Psoas muscle (tissue), 7 donors: ENCODE measurements at regions not wholly inside any gene's neighbourhood (a gene's known extent, or its start where the extent isn't known, plus 50 kb on each side); places are given as distances from the start of the nearest gene placed in this dataset.

Source experiments
- ATAC-seq, 4 donors: fragments of 200-7000 bp; cut with Tn5 transposase; one replicate each; pipeline ENCODE4 v1.9.1; 2020; ENCODE audit warnings: moderate library complexity in 3 of 4, mild to moderate bottlenecking in 2 of 4
- DNase-seq, 2 donors: peaks; one replicate each; pipeline ENCODE4 v3.0.0-alpha.2; 2020
- H3K27ac ChIP-seq: fragments of 200-600 bp; one replicate; pipeline ENCODE4 v1.8.0; 2022
- H3K27me3 ChIP-seq, 3 donors: fragments of 200-600 bp in 1 of 3; one replicate each; pipeline versions ENCODE4 v1.6.1 to v1.8.0; 2013 to 2022; ENCODE audit warnings: low read length in 2 of 3, mild to moderate bottlenecking in 2 of 3, moderate library complexity in 1 of 3; ENCODE audit not compliant: insufficient read depth in 3 of 3
- H3K36me3 ChIP-seq, 2 donors: fragments of 200-600 bp in 1 of 2; one replicate each; pipeline versions ENCODE4 v1.6.1 to v1.8.0; 2013 to 2022; ENCODE audit warnings: low read depth in 1 of 2, mild to moderate bottlenecking in 1 of 2, moderate library complexity in 1 of 2; ENCODE audit not compliant: insufficient read depth in 1 of 2
- H3K4me1 ChIP-seq: fragments of 200-600 bp; one replicate; pipeline ENCODE4 v1.8.0; 2022
- H3K4me3 ChIP-seq: fragments of 200-600 bp; one replicate; pipeline ENCODE4 v1.8.0; 2022; ENCODE audit warnings: mild to moderate bottlenecking
- H3K9me3 ChIP-seq: fragments of 200-600 bp; one replicate; pipeline ENCODE4 v1.8.0; 2022
- CTCF ChIP-seq: fragments of 200-600 bp; IDR thresholded peaks from one replicate; pipeline ENCODE4 v1.8.0; 2022; ENCODE audit warnings: antibody characterized with exemption
- WGBS, 3 donors: extraction: QIAGEN DNeasy Blood & Tissue Kit; methylation state at CpG; one replicate each; pipeline versions ENCODE4 v1.1.6 to v1.1.7; 2013; 5-methylcytosine and 5-hydroxymethylcytosine counted together
- intact Hi-C, 2 donors: fragments of 100-400 bp; cut with DNase I; formaldehyde crosslinking; loops; one replicate each; pipeline versions ENCODE4 v1.11.0 to v1.14.2; 2022
- donor health status: healthy with polysubstance abuse.
- donor health status: DM: no; HTN: no; CAD: no; lungs with moderate emphysema.
- donor health status: Bipolar disorder and iron deficiency.
- donor health status: healthy.
- donor health status: DM: yes; HTN: yes; CAD: no.
- donor health status: DM: no; HTN: no; CAD: no.
- donor health status: DM: yes; HTN: yes; CAD: no.

GRCh38 chr2:120669121-120669952 lies 66.3 kb upstream of the GLI2 start:
- H3K9me3 ChIP-seq = peaks cover 10% of the 10 kb centered on the region
- 18 to 22% (median 21%) methylated on average over 23 of the region's 23 CpGs for WGBS, 3 donors

GRCh38 chr2:120669971-120670370 lies 65.7 kb upstream of the GLI2 start:
- peaks cover 7% of the 10 kb centered on the region for H3K9me3 ChIP-seq
- no peaks in the 10 kb centered on the region for H3K4me1 ChIP-seq
- peaks cover 0 to 24% (median 0%) of the 10 kb centered on the region in 3 donors for H3K27me3 ChIP-seq
- no peak overlapping the region for H3K27ac ChIP-seq
- 62 to 69% (median 68%) methylated on average over 12 of the region's 12 CpGs for WGBS, 3 donors
- intact Hi-C loops = loop anchor here (10.0 kb wide), 2 partner anchors 115 to 495 kb away; no protein-coding TSS in a partner anchor
- H3K4me3 ChIP-seq = no peak overlapping the region
- no peak for ATAC-seq
- TF ChIP-seq CTCF = no peak
- H3K36me3 ChIP-seq = no peaks in the 10 kb centered on the region
- DNase-seq = no peak

More at GRCh38 chr2:120669121-120669952, 66.3 kb upstream of the GLI2 start:
- ATAC-seq = peak; percentile 48 to 72 (median 60)
- H3K27me3 ChIP-seq = peaks cover 0 to 22% (median 0%) of the 10 kb centered on the region in 3 donors
- no peaks in the 10 kb centered on the region for H3K4me1 ChIP-seq
- DNase-seq = no peak
- no peak overlapping the region for H3K27ac ChIP-seq
- no peaks in the 10 kb centered on the region for H3K36me3 ChIP-seq
- intact Hi-C loops = no loop called here
- TF ChIP-seq CTCF = peak; percentile 21
- H3K4me3 ChIP-seq = no peak overlapping the region

GRCh38 chr2:120670371-120670770 lies 65.3 kb upstream of the GLI2 start:
- 51 to 54% (median 51%) methylated on average over 12 of the region's 12 CpGs for WGBS, 3 donors
- DNase-seq (no peak), ATAC-seq (no peak)
- Histone ChIP-seq H3K27ac (no peak overlapping the region), H3K36me3 (no peaks in the 10 kb centered on the region), H3K9me3 (peaks cover 7% of the 10 kb centered on the region), H3K4me3 (no peak overlapping the region), H3K4me1 (no peaks in the 10 kb centered on the region), H3K27me3 (peaks cover 0 to 26% (median 0%) of the 10 kb centered on the region in 3 donors)
- TF ChIP-seq CTCF = no peak
- intact Hi-C loops = loop anchor here (10.0 kb wide), 2 partner anchors 116 to 496 kb away; no protein-coding TSS in a partner anchor

- peaks cover 0 to 26% (median 0%) of the 10 kb centered on the region in 3 donors for H3K27me3 ChIP-seq
- DNase-seq = no peak
- H3K4me1 ChIP-seq = no peaks in the 10 kb centered on the region
- no peak overlapping the region for H3K27ac ChIP-seq
- no peak overlapping the region for H3K4me3 ChIP-seq
- ATAC-seq = no peak
- H3K36me3 ChIP-seq = no peaks in the 10 kb centered on the region
- no peak for TF ChIP-seq CTCF
- intact Hi-C loops = loop anchor here (10.0 kb wide), 2 partner anchors 116 to 496 kb away; no protein-coding TSS in a partner anchor
- WGBS, 3 donors = 80 to 83% (median 81%) methylated on average over 16 of the region's 16 CpGs
- peaks cover 7% of the 10 kb centered on the region for H3K9me3 ChIP-seq
Observed at GRCh38 chr2:120670771-120671480, 64.7 kb upstream of the GLI2 start.
